ENCODE measurements at regions not wholly inside any gene's neighbourhood (a gene's known extent, or its start where the extent isn't known, plus 50 kb on each side); places are given as distances from the start of the nearest gene placed in this dataset.

DNA sequence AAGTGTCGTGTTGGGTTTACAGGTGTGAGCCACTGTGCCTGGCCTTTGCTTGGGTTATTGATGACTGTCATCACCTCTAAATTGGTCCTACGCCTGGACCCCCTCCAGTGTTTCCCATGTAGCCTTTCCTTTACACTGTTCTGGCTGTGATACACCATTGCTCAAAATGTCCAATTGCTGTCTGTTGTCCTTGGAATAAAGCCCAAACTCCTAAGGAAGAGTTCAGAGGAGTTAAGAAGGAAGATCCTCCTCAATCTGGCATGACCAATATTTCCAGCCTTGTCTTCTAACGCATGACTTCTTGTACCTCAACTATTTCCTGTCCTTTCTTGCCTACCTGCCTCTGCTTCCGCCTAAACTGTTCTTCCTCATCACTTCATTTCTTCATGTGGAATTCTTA, 113.1 kb downstream of the POLR2M start:
- ChIA-PET POLR2A (ENCODE audit: partially characterized antibody) (interaction anchor here (0.7 kb wide), 1 partner anchor 16 kb away, joined by 3 read pairs; no protein-coding TSS in a partner anchor), CTCF (ENCODE audit: partially characterized antibody) (no interaction called here)
- Histone ChIP-seq H2BK12ac (ENCODE audit: low read depth, low read length) (no peak overlapping the region), H3K27me3 (replicated peaks in 1 of 4; ENCODE audit: control insufficient read depth in 3 of 4, extremely low read depth in 1 of 4, insufficient read depth in 3 of 4, low read length in 3 of 4) (no peaks in the 10 kb centered on the region), H4K5ac (ENCODE audit: insufficient read length, low read depth, low read length) (no peak overlapping the region), H3K23me2 (ENCODE audit: low read depth, low read length) (no peaks in the 10 kb centered on the region), H4K91ac (replicated peaks; ENCODE audit: insufficient read length, low read length) (no peak overlapping the region), H3K23ac (ENCODE audit: insufficient read length) (no peak overlapping the region), H3K4me1 (replicated peaks in 1 of 4; ENCODE audit: control insufficient read depth in 3 of 4, insufficient read depth in 4 of 4, low read length in 3 of 4) (no peaks in the 10 kb centered on the region), H3K9me3 (ENCODE audit: insufficient read depth in 2 of 2, low read depth in 1 of 2, low read length in 1 of 2) (no peaks in the 10 kb centered on the region), H2BK120ac (replicated peaks; ENCODE audit: low read depth, low read length) (no peak overlapping the region), H3K18ac (ENCODE audit: extremely low read depth, low read length) (no peak overlapping the region), H4K8ac (ENCODE audit: extremely low read depth, insufficient read depth, low read length) (no peak overlapping the region), H2BK15ac (ENCODE audit: low read length) (no peak overlapping the region), H2BK5ac (ENCODE audit: low read depth, low read length) (no peak overlapping the region), H3K4ac (replicated peaks; ENCODE audit: insufficient read length, low read depth, low read length) (no peak overlapping the region), H4K20me1 (replicated peaks in 1 of 2; ENCODE audit: control insufficient read depth in 1 of 2, insufficient read depth in 2 of 2, low read length in 2 of 2) (no peaks in the 10 kb centered on the region), H2AK5ac (ENCODE audit: low read depth, low read length) (no peak overlapping the region), H3K4me2 (ENCODE audit: insufficient read depth in 1 of 2, low read depth in 2 of 2, low read length in 2 of 2) (no peak overlapping the region), H3K56ac (replicated peaks; ENCODE audit: insufficient read length, low read depth, low read length) (no peak overlapping the region), H2AFZ (ENCODE audit: low read length) (no peak overlapping the region), H3K9ac (replicated peaks in 1 of 4; ENCODE audit: extremely low read depth in 1 of 4, low read depth in 3 of 4, low read length in 3 of 4) (no peak overlapping the region), H2BK20ac (ENCODE audit: low read length) (no peak overlapping the region), H3K36me3 (ENCODE audit: control insufficient read depth in 2 of 4, insufficient read depth in 4 of 4, low read length in 3 of 4) (no peaks in the 10 kb centered on the region), H3K27ac (ENCODE audit: low read depth, low read length) (no peak overlapping the region), H3K14ac (ENCODE audit: insufficient read length) (no peak overlapping the region), H3K79me1 (ENCODE audit: low read depth, low read length) (no peaks in the 10 kb centered on the region), H3K4me3 (ENCODE audit: extremely low read depth in 1 of 4, insufficient read depth in 2 of 4, low read depth in 3 of 4, low read length in 4 of 4) (no peak overlapping the region), H3K79me2 (ENCODE audit: control insufficient read depth in 1 of 2, insufficient read depth in 2 of 2, low read length in 2 of 2) (no peaks in the 10 kb centered on the region)
- DNase-seq (ENCODE audit: low read depth in 1 of 2, low spot score in 2 of 2) (no peak), FAIRE-seq (no peak)
- 90% methylated on average over 4 of the region's 4 CpGs; no CpG with 5 or more reads in 1 of the 2 experiments for WGBS, 2 experiments (ENCODE audit: extremely low coverage in 1 of 2, insufficient coverage in 1 of 2, insufficient read length in 1 of 2, insufficient replicate concordance in 2 of 2, low coverage in 1 of 2, low lambda C conversion rate in 2 of 2, missing lambda C conversion rate in 1 of 2)
- no peak for TF ChIP-seq BACH1 (IDR thresholded peaks at IDR 0.05; ENCODE audit: low read length)
- TF ChIP-seq SRF (IDR thresholded peaks at IDR 0.05; ENCODE audit: low read depth, low read length): no peak
- no peak for TF ChIP-seq HDAC6 (IDR thresholded peaks at IDR 0.05; ENCODE audit: low read depth, low read length)
- no peak for TF ChIP-seq E2F6 (IDR thresholded peaks at IDR 0.05)
- TF ChIP-seq NANOG (IDR thresholded peaks at IDR 0.05; ENCODE audit: insufficient read depth, low read depth, low read length, poor library complexity, severe bottlenecking): no peak
- TF ChIP-seq PHF8 (conservative IDR thresholded peaks at IDR 0.05; ENCODE audit: low read depth, low read length): no peak
- TF ChIP-seq EZH2 (IDR thresholded peaks at IDR 0.05; ENCODE audit: low read depth, low read length, severe bottlenecking): no peak
- no peak for TF ChIP-seq KDM5A (IDR thresholded peaks at IDR 0.05; ENCODE audit: low read length)
- no peak for TF ChIP-seq GTF2F1 (IDR thresholded peaks at IDR 0.05; ENCODE audit: borderline replicate concordance, low read depth, low read length)
- no peak for TF ChIP-seq SAP30 (IDR thresholded peaks at IDR 0.05; ENCODE audit: insufficient read depth, insufficient replicate concordance, low read length)
- TF ChIP-seq, protein P1, sequence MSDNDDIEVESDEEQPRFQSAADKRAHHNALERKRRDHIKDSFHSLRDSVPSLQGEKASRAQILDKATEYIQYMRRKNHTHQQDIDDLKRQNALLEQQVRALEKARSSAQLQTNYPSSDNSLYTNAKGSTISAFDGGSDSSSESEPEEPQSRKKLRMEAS (IDR thresholded peaks at IDR 0.05): no peak
- TF ChIP-seq CBX5 (IDR thresholded peaks at IDR 0.05; ENCODE audit: low read depth, low read length): no peak

Measured in H1 (cell line).